ENCODE measurements at regions not wholly inside any gene's neighbourhood (a gene's known extent, or its start where the extent isn't known, plus 50 kb on each side); places are given as distances from the start of the nearest gene placed in this dataset.
"Not testable (repeated sequence)": the region's sequence is repeated elsewhere in the genome, so short reads cannot be mapped to it uniquely, and the experiment has no call there.

DNA sequence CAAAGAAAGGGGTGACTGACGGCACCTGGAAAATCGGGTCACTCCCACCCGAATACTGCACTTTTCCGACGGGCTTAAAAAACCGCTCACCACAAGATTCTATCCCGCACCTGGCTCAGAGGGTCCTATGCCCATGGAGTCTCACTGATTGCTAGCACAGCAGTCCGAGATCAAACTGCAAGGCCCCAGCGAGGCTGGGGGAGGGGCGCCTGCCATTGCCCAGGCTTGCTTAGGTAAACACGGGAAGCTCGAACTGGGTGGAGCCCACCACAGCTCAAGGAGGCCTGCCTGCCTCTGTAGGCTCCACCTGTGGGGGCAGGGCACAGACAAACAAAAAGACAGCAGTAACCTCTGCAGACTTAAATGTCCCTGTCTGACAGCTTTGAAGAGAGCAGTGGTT, 327.0 kb upstream of the MEIS2 start:
- not testable (repeated sequence) for ATAC-seq

GRCh38 chr15:37446921-37447320, 346.6 kb upstream of the MEIS2 start:
- ATAC-seq: no peak

DNA sequence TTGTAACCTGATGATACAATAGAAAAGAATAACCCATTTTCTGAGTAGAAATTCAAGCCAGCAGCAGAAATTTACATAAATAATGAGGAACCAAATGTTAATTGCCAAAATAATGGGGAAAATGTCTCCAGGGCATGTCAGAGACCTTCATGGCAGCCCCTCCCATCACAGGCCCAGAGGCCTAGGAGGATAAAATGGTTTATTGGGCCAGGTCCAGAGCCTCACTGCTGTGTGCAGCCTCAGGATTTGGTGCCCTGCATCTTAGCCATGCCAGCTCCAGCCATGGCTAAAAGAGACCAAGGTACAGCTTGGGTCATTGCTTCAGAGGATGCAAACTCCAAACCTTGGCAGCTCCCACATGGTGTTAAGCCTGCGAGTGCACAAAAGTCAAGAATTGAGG, 352.1 kb upstream of the MEIS2 start:
- ATAC-seq: no peak

DNA sequence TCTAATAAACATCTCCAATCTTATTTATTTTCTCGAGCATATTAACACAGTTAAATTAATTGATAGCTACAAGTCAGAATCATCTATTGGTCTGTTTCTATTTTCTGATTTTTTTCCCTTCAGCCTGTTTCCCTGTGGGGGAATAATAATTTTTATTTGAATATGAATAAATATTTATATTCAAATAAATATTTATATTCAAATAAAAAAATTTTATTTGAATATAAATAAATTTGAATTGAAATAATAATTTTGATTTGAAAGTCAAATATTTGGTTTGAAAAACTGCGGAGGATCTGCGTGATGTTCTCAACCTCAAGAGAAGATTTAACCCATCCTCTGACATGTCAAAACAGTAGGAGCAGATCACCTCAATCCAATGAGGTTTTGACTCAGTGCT, 380.1 kb upstream of the MEIS2 start:
- no peak for ATAC-seq

DNA sequence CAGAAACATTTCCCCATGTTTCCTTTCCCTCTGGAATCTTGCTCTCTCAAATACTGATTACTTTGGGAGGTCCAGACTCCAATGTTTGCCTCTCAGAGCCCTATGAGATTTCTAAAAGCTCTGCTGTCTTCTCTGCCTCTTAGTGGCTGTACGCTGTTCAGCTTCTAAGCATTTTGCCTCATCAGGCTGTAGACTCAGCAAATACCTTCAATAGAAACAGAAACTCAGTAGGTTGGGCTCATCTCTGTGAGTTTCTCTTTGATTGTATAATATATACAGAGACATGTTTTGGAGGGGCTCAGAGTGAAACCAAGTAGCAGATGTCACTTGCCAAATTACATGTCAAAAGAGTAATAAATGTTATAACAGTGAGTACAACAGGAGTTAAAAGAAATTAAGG, 380.8 kb upstream of the MEIS2 start:
- ATAC-seq: no peak

DNA sequence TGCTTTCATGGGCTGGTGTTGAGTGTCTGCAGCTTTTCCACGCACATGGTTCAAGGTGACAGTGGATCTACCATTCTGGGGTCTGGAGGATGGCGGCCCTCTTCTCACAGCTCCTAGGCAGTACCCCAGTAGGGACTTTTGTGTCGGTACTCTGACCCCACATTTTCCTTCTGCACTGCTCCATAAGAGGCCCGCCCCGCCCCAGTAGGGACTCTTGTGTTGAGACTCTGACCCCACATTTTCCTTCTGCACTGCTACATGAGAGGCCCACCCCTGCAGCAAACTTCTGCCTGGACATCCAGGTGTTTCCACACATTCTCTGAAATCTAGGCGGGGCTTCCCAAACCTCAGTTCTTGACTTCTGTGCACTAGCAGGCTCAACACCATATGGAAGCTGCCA, 383.4 kb upstream of the MEIS2 start:
- no peak for ATAC-seq

- ATAC-seq: no peak
Measured at GRCh38 chr15:37485056-37485455, 384.7 kb upstream of the MEIS2 start.

- no peak for ATAC-seq
Measured at GRCh38 chr15:37490707-37491106, 390.4 kb upstream of the MEIS2 start.

DNA sequence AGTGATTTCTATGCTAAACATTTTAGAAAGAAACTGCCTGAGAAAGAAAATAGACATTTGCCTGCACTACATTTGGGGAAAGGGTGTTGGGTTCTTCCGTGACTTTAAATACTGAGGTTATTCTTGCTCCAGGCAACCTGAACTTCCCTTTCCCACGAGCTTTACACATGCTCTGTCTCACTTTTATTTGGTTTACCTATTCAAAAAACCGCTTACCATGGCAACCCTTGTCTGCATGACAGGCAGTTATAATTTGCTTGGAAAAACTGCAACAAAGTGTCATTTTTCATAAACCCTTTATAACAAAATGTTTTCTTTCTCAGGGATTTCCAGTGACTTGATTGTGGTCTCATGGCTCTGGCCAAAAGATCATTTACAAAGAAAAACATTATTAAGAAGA, 416.3 kb upstream of the MEIS2 start:
- no peak for ATAC-seq

- ATAC-seq: no peak
Measured at GRCh38 chr15:37517191-37517895, 417.0 kb upstream of the MEIS2 start.

DNA sequence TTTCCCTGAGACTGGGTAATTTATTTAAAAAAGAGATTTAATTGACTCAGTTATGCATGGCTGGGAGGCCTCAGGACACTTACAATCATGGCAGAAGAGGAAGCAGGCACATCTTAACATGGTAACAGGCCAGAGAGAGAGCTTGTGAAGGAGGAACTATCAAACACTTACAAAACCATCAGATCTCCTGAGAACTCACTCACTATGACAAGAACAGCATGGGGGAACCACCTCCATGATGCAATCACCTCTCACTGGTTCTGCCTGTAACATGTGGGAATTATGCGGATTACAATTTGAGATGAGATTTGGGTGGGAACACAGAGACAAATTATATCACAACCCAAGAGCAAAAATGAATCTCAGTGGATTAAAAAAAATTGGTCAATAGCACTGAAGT, 416.0 kb upstream of the TMCO5A start:
- ATAC-seq: no peak

GRCh38 chr15:37520026-37520425, 414.4 kb upstream of the TMCO5A start:
- no peak for ATAC-seq

DNA sequence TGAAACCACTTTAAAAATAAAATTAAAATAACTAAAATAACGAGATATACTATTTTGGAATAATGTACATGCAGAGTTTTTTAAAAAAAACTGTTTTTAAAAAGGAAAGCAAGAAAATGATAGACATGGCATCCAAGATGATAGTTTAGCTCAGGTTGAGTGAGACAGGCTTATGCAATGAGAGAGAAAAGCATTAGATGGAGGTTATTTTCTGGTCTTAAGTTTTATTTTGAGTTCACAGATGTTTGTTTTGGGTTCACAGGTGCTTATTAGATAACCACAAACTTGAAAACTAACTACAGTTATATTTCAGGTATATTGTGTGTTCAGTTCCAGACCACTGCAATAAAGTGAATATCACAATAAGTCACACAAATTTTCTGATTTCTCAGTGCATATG, 413.6 kb upstream of the TMCO5A start:
- no peak for ATAC-seq

GRCh38 chr15:37524601-37525000, 409.8 kb upstream of the TMCO5A start:
- ATAC-seq: no peak

- no peak for ATAC-seq
Measured at GRCh38 chr15:37528432-37528831, 406.0 kb upstream of the TMCO5A start.

DNA sequence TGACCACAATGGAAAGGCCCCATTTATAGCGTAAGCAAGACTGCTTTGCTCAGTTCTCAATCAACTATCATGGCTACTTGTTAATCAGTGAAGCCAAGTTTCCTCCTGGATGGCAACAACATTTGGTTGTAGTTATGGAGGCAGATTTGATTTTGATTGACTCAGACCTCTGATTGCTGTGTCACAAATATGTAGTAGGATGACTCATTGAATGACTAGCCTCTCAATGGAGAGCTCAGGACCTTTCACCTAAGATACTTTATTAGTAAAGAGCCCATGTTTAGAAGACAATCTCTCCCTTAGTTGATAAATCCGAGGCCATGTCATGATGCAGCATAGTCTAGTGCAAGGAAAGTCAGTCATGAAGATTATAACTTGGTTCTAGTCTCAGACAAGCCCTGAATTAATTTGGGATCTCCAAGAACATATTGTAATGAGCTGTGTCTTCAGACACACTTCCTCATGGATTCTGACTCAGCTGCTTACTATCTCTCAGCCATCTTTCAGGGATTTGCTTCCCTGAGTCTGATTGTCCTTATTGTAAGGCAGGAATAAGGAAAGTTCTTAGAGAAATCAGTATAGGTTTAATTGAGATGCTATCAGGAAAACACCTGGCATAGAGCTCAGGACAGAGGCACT, 397.4 kb upstream of the TMCO5A start:
- ATAC-seq: no peak

- no peak for ATAC-seq
Measured at GRCh38 chr15:37537802-37538201, 396.6 kb upstream of the TMCO5A start.

DNA sequence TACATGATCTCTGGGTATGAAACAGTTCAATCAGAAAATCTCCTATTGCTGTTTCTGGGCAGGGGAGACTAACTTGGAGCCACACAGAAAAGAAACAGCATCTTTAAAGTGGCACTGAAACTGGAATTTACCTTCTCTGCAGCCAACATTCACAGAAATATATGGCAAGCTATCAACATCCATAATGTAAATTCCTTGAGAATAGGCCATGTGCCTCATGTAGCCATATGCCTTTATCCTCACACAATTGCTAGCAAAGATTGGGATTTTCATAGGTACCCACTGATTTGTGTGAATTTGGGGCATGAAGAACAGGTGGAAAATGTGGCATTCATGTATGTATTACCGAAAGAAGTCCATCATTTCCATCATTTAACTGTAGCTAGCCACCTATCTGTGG, 386.3 kb upstream of the TMCO5A start:
- no peak for ATAC-seq

GRCh38 chr15:37550360-37551024, 383.9 kb upstream of the TMCO5A start:
- ATAC-seq: no peak

DNA sequence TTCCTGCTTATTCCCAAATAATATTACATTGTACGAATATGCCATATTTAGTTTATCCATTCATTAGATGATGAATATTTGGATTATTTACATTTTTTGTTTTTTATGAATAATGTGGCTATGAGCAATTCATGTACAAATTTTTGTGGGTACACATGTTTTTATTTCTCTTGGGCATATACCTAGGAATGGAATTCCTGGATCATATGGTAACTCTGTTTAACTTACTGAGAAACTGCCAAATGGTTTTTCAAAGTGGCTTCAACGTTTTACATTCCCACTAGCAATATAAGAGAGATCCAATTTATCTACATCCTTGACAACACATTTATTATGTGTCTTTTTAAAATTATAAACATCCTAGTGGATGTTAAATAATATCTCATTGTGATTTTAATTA, 362.0 kb upstream of the TMCO5A start:
- no peak for ATAC-seq

GRCh38 chr15:37574985-37575384, 359.5 kb upstream of the TMCO5A start:
- no peak for ATAC-seq

GRCh38 chr15:37576952-37577351, 357.5 kb upstream of the TMCO5A start:
- no peak for ATAC-seq

DNA sequence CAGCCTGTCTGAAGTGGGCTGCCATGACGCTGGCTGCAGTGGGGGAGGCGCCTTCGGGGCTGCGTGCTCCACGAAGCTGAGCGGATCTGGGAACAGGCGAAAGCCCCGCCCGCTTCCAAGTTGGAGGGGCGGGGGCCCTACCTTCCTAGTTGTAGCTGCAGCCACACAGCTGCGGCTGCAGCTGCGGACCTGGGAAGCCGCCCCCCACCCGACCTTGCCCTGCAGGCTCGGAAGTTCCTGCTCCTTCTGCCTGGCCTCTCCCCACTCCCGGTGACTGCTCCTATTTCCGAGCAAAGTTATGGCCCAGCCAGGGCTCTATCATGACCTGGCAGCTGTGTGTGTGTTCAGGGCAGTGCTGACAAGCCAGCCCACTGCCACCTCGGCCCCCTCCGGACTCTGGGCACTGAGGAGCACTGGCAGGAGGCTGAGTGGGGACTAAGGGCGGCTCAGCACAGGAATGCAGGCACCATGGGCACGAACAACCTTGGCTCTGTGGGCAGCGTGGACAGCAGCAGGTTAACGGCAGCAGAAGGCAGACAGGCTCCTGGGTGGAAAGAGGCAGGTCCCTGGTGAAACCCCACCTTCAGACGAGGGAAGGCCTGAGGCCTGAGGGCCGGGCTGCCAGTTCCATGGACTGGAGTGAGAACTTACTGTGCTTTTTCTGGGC, 352.4 kb upstream of the TMCO5A start:
- no peak for ATAC-seq

DNA sequence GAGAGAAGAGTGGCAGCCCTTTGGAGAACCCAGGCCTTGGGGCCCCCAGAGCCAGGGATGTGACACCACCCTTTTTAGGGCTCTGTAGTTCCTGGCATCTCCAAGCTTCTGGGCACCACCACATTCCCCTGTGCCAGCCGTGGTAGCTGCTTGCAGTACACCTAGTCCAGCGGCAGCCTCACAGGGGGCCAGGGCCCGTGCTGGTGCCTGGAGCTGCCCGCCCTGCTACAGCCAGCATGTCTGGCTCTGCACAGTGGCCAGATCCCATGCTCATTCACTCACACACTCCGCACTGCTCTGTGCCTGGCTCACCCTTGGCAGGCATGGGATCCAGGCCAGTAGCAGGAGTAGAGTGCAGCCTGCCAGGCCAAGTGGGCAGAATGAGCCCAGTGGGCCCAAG, 351.6 kb upstream of the TMCO5A start:
- ATAC-seq: no peak

Measured in esophagus mucosa (tissue), 1 donor.